ENCODE measurements at regions not wholly inside any gene's neighbourhood (a gene's known extent, or its start where the extent isn't known, plus 50 kb on each side); places are given as distances from the start of the nearest gene placed in this dataset.

DNA sequence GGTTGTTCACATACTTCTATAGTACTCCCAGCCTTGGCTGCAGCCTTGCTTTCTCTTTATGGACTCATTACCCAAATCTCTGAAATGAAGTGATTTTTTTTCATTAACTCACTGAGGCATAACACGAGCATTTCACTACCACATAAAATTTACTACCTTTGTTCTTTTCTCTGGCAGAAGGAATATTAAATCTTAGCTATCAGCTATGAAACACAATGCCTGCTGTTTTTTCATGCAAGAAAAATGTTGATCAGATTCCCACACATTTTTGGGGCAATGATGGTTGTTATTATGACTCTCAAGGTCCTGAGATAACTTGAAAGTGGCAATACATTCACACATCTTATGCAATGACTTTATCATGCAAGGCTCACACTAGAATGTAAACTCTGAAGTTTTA is 225.3 kb upstream of the ATP2B1 start:
- TF ChIP-seq, protein P1, sequence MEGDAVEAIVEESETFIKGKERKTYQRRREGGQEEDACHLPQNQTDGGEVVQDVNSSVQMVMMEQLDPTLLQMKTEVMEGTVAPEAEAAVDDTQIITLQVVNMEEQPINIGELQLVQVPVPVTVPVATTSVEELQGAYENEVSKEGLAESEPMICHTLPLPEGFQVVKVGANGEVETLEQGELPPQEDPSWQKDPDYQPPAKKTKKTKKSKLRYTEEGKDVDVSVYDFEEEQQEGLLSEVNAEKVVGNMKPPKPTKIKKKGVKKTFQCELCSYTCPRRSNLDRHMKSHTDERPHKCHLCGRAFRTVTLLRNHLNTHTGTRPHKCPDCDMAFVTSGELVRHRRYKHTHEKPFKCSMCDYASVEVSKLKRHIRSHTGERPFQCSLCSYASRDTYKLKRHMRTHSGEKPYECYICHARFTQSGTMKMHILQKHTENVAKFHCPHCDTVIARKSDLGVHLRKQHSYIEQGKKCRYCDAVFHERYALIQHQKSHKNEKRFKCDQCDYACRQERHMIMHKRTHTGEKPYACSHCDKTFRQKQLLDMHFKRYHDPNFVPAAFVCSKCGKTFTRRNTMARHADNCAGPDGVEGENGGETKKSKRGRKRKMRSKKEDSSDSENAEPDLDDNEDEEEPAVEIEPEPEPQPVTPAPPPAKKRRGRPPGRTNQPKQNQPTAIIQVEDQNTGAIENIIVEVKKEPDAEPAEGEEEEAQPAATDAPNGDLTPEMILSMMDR (IDR thresholded peaks at IDR 0.05; ENCODE audit: insufficient read depth, low read depth, low read length) = no peak
- no peak for TF ChIP-seq EZH2 (IDR thresholded peaks at IDR 0.05; ENCODE audit: insufficient read depth, low read length)
